HepG2 (cell line): ENCODE measurements at regions not wholly inside any gene's neighbourhood (a gene's known extent, or its start where the extent isn't known, plus 50 kb on each side); places are given as distances from the start of the nearest gene placed in this dataset.

Experiments used
- ATAC-seq: fragments of 200-7000 bp; cut with Tn5 transposase; 3 replicates; pipeline ENCODE4 v1.9.1; 2020; ENCODE audit warnings: mild to moderate bottlenecking, moderate library complexity
- BruUV-seq: library from RNA; stranded (reverse); fragments of 400-500 nt; replicated peaks from 2 replicates; lab custom pipeline; 2021; lab: Mats Ljungman, UMichigan
- CTCF ChIA-PET: fragments of 300-600 bp; formaldehyde crosslinking; extraction: SDS; loops from one replicate; lab custom pipeline; 2021; ENCODE audit warnings: low total read pairs, inconsistent platforms, low intra/inter-chr PET ratio; lab: Yijun Ruan, JAX
- POLR2A ChIA-PET: fragments of 350-600 bp; sonication (Branson Sonifier 250); formaldehyde crosslinking; loops from one replicate; lab custom pipeline; 2020; ENCODE audit warnings: antibody characterized with exemption, inconsistent platforms; lab: Yijun Ruan, JAX
- DNase-seq: peaks from one replicate; pipeline ENCODE4 v3.0.0-alpha.2; 2015; ENCODE audit warnings: low spot score
- FAIRE-seq: peaks from 3 replicates; lab custom pipeline; 2011; peaks lifted over from hg19 to GRCh38; lab: Jason Lieb, UNC
- H2AFZ ChIP-seq: one replicate; pipeline ENCODE4 v1.6.1; 2011; ENCODE audit warnings: low read length, inconsistent platforms
- H3K27ac ChIP-seq: fragments of 300-600 bp; 3 replicates; pipeline ENCODE4 v1.8.0; 2011; ENCODE audit warnings: mixed run types, mild to moderate bottlenecking, mixed read lengths, low read length, inconsistent platforms; ENCODE audit not compliant: insufficient read depth; ENCODE audit errors: extremely low read length
- H3K27me3 ChIP-seq, 2 experiments: fragments of 200-600 bp in 1 of 2; 2 replicates in 1 of 2; 3 replicates in 1 of 2; pipeline versions ENCODE4 v1.6.0 to v1.8.0; 2011; ENCODE audit warnings: low read length in 2 of 2, mild to moderate bottlenecking in 2 of 2, moderate library complexity in 2 of 2, inconsistent platforms in 1 of 2; ENCODE audit not compliant: insufficient read depth in 2 of 2, control insufficient read depth in 1 of 2
- H3K36me3 ChIP-seq, 2 experiments: fragments of 200-600 bp in 1 of 2; replicated peaks in 1 of 2; 2 replicates in 1 of 2; 3 replicates in 1 of 2; pipeline versions ENCODE4 v1.5.1 to v1.8.0; 2011; ENCODE audit warnings: low read length in 2 of 2, inconsistent platforms in 1 of 2; ENCODE audit not compliant: insufficient read depth in 2 of 2, control insufficient read depth in 1 of 2
- H3K4me1 ChIP-seq: 2 replicates; pipeline ENCODE4 v1.5.1; 2012; ENCODE audit warnings: low read length, inconsistent platforms; ENCODE audit not compliant: insufficient read depth
- H3K4me2 ChIP-seq: 2 replicates; pipeline ENCODE4 v1.6.0; 2011; ENCODE audit warnings: low read depth, low read length, inconsistent platforms
- H3K4me3 ChIP-seq, 3 experiments: fragments of 200-600 bp in 1 of 3; sonication (generic), shearing (Covaris generic) in 1 of 3; replicated peaks in 1 of 3; 2 replicates each; pipeline ENCODE4 v1.5.1; 2011 to 2016; ENCODE audit warnings: low read length in 3 of 3, inconsistent platforms in 2 of 3, low read depth in 2 of 3, mild to moderate bottlenecking in 2 of 3, control low read depth in 1 of 3, mixed read lengths in 1 of 3; ENCODE audit not compliant: insufficient read depth in 1 of 3
- H3K79me2 ChIP-seq: one replicate; pipeline ENCODE4 v1.6.1; 2011; ENCODE audit warnings: low read length, inconsistent platforms; ENCODE audit not compliant: insufficient read depth
- H3K9ac ChIP-seq: 2 replicates; pipeline ENCODE4 v1.6.0; 2011; ENCODE audit warnings: mild to moderate bottlenecking, low read depth, low read length, inconsistent platforms; ENCODE audit not compliant: insufficient read depth
- H3K9me3 ChIP-seq: 2 replicates; pipeline ENCODE4 v1.5.1; 2012; ENCODE audit warnings: mild to moderate bottlenecking, low read length
- H4K20me1 ChIP-seq: 2 replicates; pipeline ENCODE4 v1.6.0; 2011; ENCODE audit warnings: inconsistent platforms, mild to moderate bottlenecking, low read length, moderate library complexity; ENCODE audit not compliant: insufficient read depth
- HOMEZ ChIP-seq: IDR thresholded peaks from 2 replicates; pipeline ENCODE4 v1.6.1; 2016; ENCODE audit warnings: low read depth
- MATR3 ChIP-seq: sonication (generic); formaldehyde crosslinking; IDR thresholded peaks from 2 replicates; pipeline ENCODE4 v1.4.0; 2020; ENCODE audit warnings: missing genetic modification reagents
- MYPOP ChIP-seq: sonication (generic); formaldehyde crosslinking; IDR thresholded peaks from 2 replicates; pipeline ENCODE4 v1.8.1; 2023; ENCODE audit warnings: mild to moderate bottlenecking, moderate library complexity, missing genetic modification reagents
- RFXAP ChIP-seq: sonication (generic); formaldehyde crosslinking; IDR thresholded peaks from 2 replicates; pipeline ENCODE4 v1.4.0; 2020; ENCODE audit warnings: missing genetic modification reagents, borderline replicate concordance
- TSC22D2 ChIP-seq: sonication (generic); formaldehyde crosslinking; IDR thresholded peaks from 2 replicates; pipeline ENCODE4 v1.5.1; 2020; ENCODE audit warnings: missing genetic modification reagents, mild to moderate bottlenecking, borderline replicate concordance
- ZBTB4 ChIP-seq: sonication (generic); formaldehyde crosslinking; IDR thresholded peaks from 2 replicates; pipeline ENCODE4 v1.4.0; 2020; ENCODE audit warnings: missing genetic modification reagents, mild to moderate bottlenecking, borderline replicate concordance
- ZMYM3 ChIP-seq: sonication (generic); formaldehyde crosslinking; IDR thresholded peaks from 2 replicates; pipeline ENCODE4 v1.5.1; 2020; ENCODE audit warnings: mild to moderate bottlenecking, missing genetic modification reagents
- ZNF441 ChIP-seq: sonication (generic); formaldehyde crosslinking; IDR thresholded peaks from 2 replicates; pipeline ENCODE4 v1.7.0; 2021; ENCODE audit warnings: missing genetic modification reagents, borderline replicate concordance
- ZNF460 ChIP-seq: sonication (generic); formaldehyde crosslinking; IDR thresholded peaks from 2 replicates; pipeline ENCODE4 v1.5.1; 2020; ENCODE audit warnings: missing genetic modification reagents, mild to moderate bottlenecking, borderline replicate concordance
- ZNF670 ChIP-seq: sonication (generic); formaldehyde crosslinking; IDR thresholded peaks from 2 replicates; pipeline ENCODE4 v1.8.0; 2022; ENCODE audit warnings: mild to moderate bottlenecking, missing genetic modification reagents, borderline replicate concordance
- WGBS: methylation state at CpG from one replicate; pipeline ENCODE4 v1.1.6; 2017; ENCODE audit warnings: low lambda C conversion rate; 5-methylcytosine and 5-hydroxymethylcytosine counted together
- in situ Hi-C: cut with HindIII; loops from 2 replicates; pipeline ENCODE4 v1.10.0; 2017; ENCODE audit warnings: low pct_unique_long_range_greater_than_20kb; ENCODE audit not compliant: extremely low pct_ligation_motif_present
- intact Hi-C: fragments of 100-400 bp; cut with micrococcal nuclease; formaldehyde crosslinking; loops from one replicate; pipeline ENCODE4 v1.10.0; 2022; ENCODE audit not compliant: unreplicated experiment

- FAIRE-seq (no peak), ATAC-seq (no peak), DNase-seq (no peak)
- ChIA-PET POLR2A (interaction anchor here (0.7 to 2.9 kb wide), 5 partner anchors 12 to 99 kb away, joined by 3 to 28 read pairs (median 3); no protein-coding TSS in a partner anchor), CTCF (no interaction called here)
- Histone ChIP-seq H2AFZ (no peak overlapping the region), H4K20me1 (no peaks in the 10 kb centered on the region), H3K79me2 (peaks cover 51% of the 10 kb centered on the region), H3K4me3 (no peak overlapping the region), H3K36me3 (peaks cover 2 to 9% of the 10 kb centered on the region in 2 experiments; a peak in 2 of 5 replicates), H3K4me2 (peak overlapping the region; percentile 88), H3K27me3 (no peaks in the 10 kb centered on the region), H3K4me1 (peaks cover 94% of the 10 kb centered on the region), H3K27ac (peak overlapping the region; percentile 99), H3K9ac (peak overlapping the region; percentile 81; the same call in 1 of the 2 replicates), H3K9me3 (no peaks in the 10 kb centered on the region)
- no peak for TF ChIP-seq MATR3 (CRISPR knock-in tag)
- TF ChIP-seq ZNF460 (CRISPR knock-in tag): peak; percentile 85; the same call in 1 of the 2 replicates
- TF ChIP-seq ZMYM3 (CRISPR knock-in tag): peak; percentile 51; the same call in 1 of the 2 replicates
- TF ChIP-seq RFXAP (CRISPR knock-in tag): no peak
- TF ChIP-seq ZNF670: no peak
- no peak for TF ChIP-seq TSC22D2 (CRISPR knock-in tag)
- no peak for TF ChIP-seq MYPOP (CRISPR knock-in tag)
- TF ChIP-seq ZBTB4 (CRISPR knock-in tag): no peak
- no peak for TF ChIP-seq ZNF441 (CRISPR knock-in tag)
- 0 out of 2 replicates have a peak, but pooled peaks have one; percentile 4 for TF ChIP-seq HOMEZ (CRISPR knock-in tag)
- intact Hi-C loops: no loop called here
- no TSS peak for BruUV-seq
- WGBS: 93% methylated on average over 6 of the region's 6 CpGs
- in situ Hi-C loops: no loop called here
These were observed 63.7 kb upstream of the NPAS1 start for GRCh38 chr19:46955813-46956371.
